Kidney (tissue), 13 donors: ENCODE measurements at regions not wholly inside any gene's neighbourhood (a gene's known extent, or its start where the extent isn't known, plus 50 kb on each side); places are given as distances from the start of the nearest gene placed in this dataset.
A peak's percentile ranks its signal among the peaks of the same experiment; 100 is the strongest.

Experiments used
- DNase-seq, 5 donors: peaks; one replicate each; pipeline ENCODE4 v3.0.0-alpha.2; 2013 to 2020
- FAIRE-seq: peaks from 2 replicates; lab custom pipeline; 2012; peaks lifted over from hg19 to GRCh38; lab: Jason Lieb, UNC
- H3K27ac ChIP-seq, 2 donors: one replicate each; pipeline ENCODE4 v1.7.0; 2013; ENCODE audit warnings: low read depth in 2 of 2, low read length in 2 of 2, inconsistent platforms in 1 of 2
- H3K27me3 ChIP-seq: one replicate; pipeline ENCODE4 v1.7.1; 2013; ENCODE audit warnings: low read length, inconsistent platforms; ENCODE audit not compliant: control insufficient read depth, insufficient read depth
- H3K36me3 ChIP-seq, 3 donors: one replicate each; pipeline versions ENCODE4 v1.7.0 to v1.7.1; 2013; ENCODE audit warnings: low read length in 3 of 3, control low read depth in 1 of 3, inconsistent platforms in 1 of 3; ENCODE audit not compliant: insufficient read depth in 3 of 3, control insufficient read depth in 2 of 3
- H3K4me1 ChIP-seq, 3 donors: one replicate each; pipeline versions ENCODE4 v1.7.0 to v1.7.1; 2013; ENCODE audit warnings: low read length in 3 of 3, inconsistent platforms in 1 of 3, low read depth in 1 of 3; ENCODE audit not compliant: control insufficient read depth in 2 of 3, insufficient read depth in 2 of 3
- H3K4me3 ChIP-seq, 3 donors: one replicate each; pipeline versions ENCODE4 v1.7.0 to v1.8.1; 2013; ENCODE audit warnings: low read length in 3 of 3, control low read depth in 1 of 3, inconsistent platforms in 1 of 3
- H3K9ac ChIP-seq, 3 donors: one replicate each; pipeline versions ENCODE4 v1.7.0 to v1.7.1; 2013; ENCODE audit warnings: low read length in 3 of 3, control low read depth in 1 of 3, inconsistent platforms in 1 of 3
- H3K9me3 ChIP-seq, 3 donors: one replicate each; pipeline versions ENCODE4 v1.7.0 to v1.7.1; 2013; ENCODE audit warnings: low read length in 3 of 3, control low read depth in 1 of 3, inconsistent platforms in 1 of 3; ENCODE audit not compliant: control insufficient read depth in 2 of 3, insufficient read depth in 1 of 3
- CTCF ChIP-seq: IDR thresholded peaks from 3 replicates; pipeline ENCODE4 v1.5.1; 2012; ENCODE audit warnings: mild to moderate bottlenecking, moderate library complexity, borderline replicate concordance; ENCODE audit not compliant: insufficient read depth; ENCODE audit errors: extremely low read depth
- intact Hi-C: fragments of 100-400 bp; cut with DNase I; formaldehyde crosslinking; loops from one replicate; pipeline ENCODE4 v1.11.1; 2022
- donor health status: control.
- donor health status: control.
- donor health status: control.
- donor health status: control.
- donor health status: control.
- donor health status: DM: yes; HTN: yes; CAD: no.
- donor health status: Normal renal cell carcinoma (clear cell type).

- no peak for FAIRE-seq
- H3K27me3 ChIP-seq: no peaks in the 10 kb centered on the region
- no peak overlapping the region for H3K9ac ChIP-seq
- TF ChIP-seq CTCF: no peak
- intact Hi-C loops: no loop called here
- H3K4me3 ChIP-seq: no peak overlapping the region
- H3K9me3 ChIP-seq: no peaks in the 10 kb centered on the region
- no peaks in the 10 kb centered on the region for H3K36me3 ChIP-seq
- peak in 1 of 5 donors; percentile 58 for DNase-seq
- H3K27ac ChIP-seq: no peak overlapping the region
- H3K4me1 ChIP-seq: peaks cover 0 to under 1% (median 0%) of the 10 kb centered on the region in 3 donors
Observed at GRCh38 chr2:239746559-239747246, 278.4 kb downstream of the NDUFA10 start.

- no peak for TF ChIP-seq CTCF
- Histone ChIP-seq H3K27me3 (no peaks in the 10 kb centered on the region), H3K9ac (no peak overlapping the region), H3K4me3 (no peak overlapping the region), H3K36me3 (no peaks in the 10 kb centered on the region), H3K9me3 (no peaks in the 10 kb centered on the region), H3K27ac (no peak overlapping the region), H3K4me1 (no peaks in the 10 kb centered on the region)
- DNase-seq: peak in 3 of 5 donors; percentile 45 to 66 (median 54)
- FAIRE-seq: no peak
- intact Hi-C loops: no loop called here
Observed at GRCh38 chr2:239745386-239746227, 279.5 kb downstream of the NDUFA10 start.

- H3K9ac ChIP-seq: no peak overlapping the region
- no peaks in the 10 kb centered on the region for H3K9me3 ChIP-seq
- FAIRE-seq (no peak), DNase-seq (peak in 1 of 5 donors; percentile 48)
- H3K27ac ChIP-seq: no peak overlapping the region
- no peaks in the 10 kb centered on the region for H3K27me3 ChIP-seq
- H3K4me1 ChIP-seq: no peaks in the 10 kb centered on the region
- no peaks in the 10 kb centered on the region for H3K36me3 ChIP-seq
- no peak for TF ChIP-seq CTCF
- intact Hi-C loops: no loop called here
- H3K4me3 ChIP-seq: no peak overlapping the region
Observed at GRCh38 chr2:239744706-239745340, 280.3 kb downstream of the NDUFA10 start.
